H1 (cell line): ENCODE measurements at regions not wholly inside any gene's neighbourhood (a gene's known extent, or its start where the extent isn't known, plus 50 kb on each side); places are given as distances from the start of the nearest gene placed in this dataset.
A peak's percentile ranks its signal among the peaks of the same experiment; 100 is the strongest.
"Not testable (repeated sequence)": the region's sequence is repeated elsewhere in the genome, so short reads cannot be mapped to it uniquely, and the experiment has no call there.

ENCODE experiments used
- CTCF ChIA-PET: fragments of 300-600 bp; sonication (Branson Sonifier 250); formaldehyde crosslinking; loops from one replicate; lab custom pipeline; 2021; ENCODE audit not compliant: partially characterized antibody; lab: Charles Lee
- POLR2A ChIA-PET: fragments of 300-600 bp; sonication (Branson Sonifier 250); formaldehyde crosslinking; loops from one replicate; lab custom pipeline; 2021; ENCODE audit warnings: inconsistent platforms; ENCODE audit not compliant: partially characterized antibody; lab: Charles Lee
- DNase-seq, 2 experiments: peaks; one replicate each; pipeline versions ENCODE4 v3.0.0 to v3.0.0-alpha.2; 2010 to 2022; ENCODE audit warnings: low spot score in 2 of 2, low read depth in 1 of 2, mixed read lengths in 1 of 2
- FAIRE-seq: peaks from 2 replicates; lab custom pipeline; 2011; peaks lifted over from hg19 to GRCh38; lab: Jason Lieb, UNC
- H2AFZ ChIP-seq: 2 replicates; pipeline ENCODE4 v1.8.1; 2012; ENCODE audit warnings: low read length, inconsistent platforms
- H2AK5ac ChIP-seq: 2 replicates; pipeline ENCODE4 v1.6.1; 2013; ENCODE audit warnings: low read depth, low read length
- H2BK120ac ChIP-seq: replicated peaks from 2 replicates; pipeline ENCODE3; 2013; ENCODE audit warnings: low read depth, low read length, inconsistent platforms
- H2BK12ac ChIP-seq: 2 replicates; pipeline ENCODE4 v1.6.1; 2013; ENCODE audit warnings: low read depth, low read length
- H2BK15ac ChIP-seq: 2 replicates; pipeline ENCODE4 v1.6.1; 2013; ENCODE audit warnings: low read length
- H2BK20ac ChIP-seq: 2 replicates; pipeline ENCODE4 v1.6.1; 2013; ENCODE audit warnings: low read length
- H2BK5ac ChIP-seq: 2 replicates; pipeline ENCODE4 v1.6.1; 2013; ENCODE audit warnings: low read depth, low read length
- H3K14ac ChIP-seq: 2 replicates; pipeline ENCODE4 v1.6.1; 2013; ENCODE audit warnings: inconsistent platforms; ENCODE audit not compliant: insufficient read length
- H3K18ac ChIP-seq: 2 replicates; pipeline ENCODE4 v1.6.1; 2013; ENCODE audit warnings: low read length; ENCODE audit errors: extremely low read depth
- H3K23ac ChIP-seq: 2 replicates; pipeline ENCODE4 v1.6.1; 2013; ENCODE audit warnings: inconsistent platforms; ENCODE audit not compliant: insufficient read length
- H3K23me2 ChIP-seq: 2 replicates; pipeline ENCODE4 v1.6.1; 2013; ENCODE audit warnings: low read depth, low read length
- H3K27ac ChIP-seq: 2 replicates; pipeline ENCODE4 v1.6.1; 2011; ENCODE audit warnings: low read depth, low read length, inconsistent platforms
- H3K27me3 ChIP-seq, 4 experiments: replicated peaks in 1 of 4; 1 replicate in 1 of 4; 2 replicates in 3 of 4; pipeline versions ENCODE4 v1.6.1 to v1.8.1; 2011 to 2013; ENCODE audit warnings: low read length in 3 of 4, mild to moderate bottlenecking in 3 of 4, inconsistent platforms in 2 of 4, mixed read lengths in 2 of 4, moderate library complexity in 1 of 4; ENCODE audit not compliant: control insufficient read depth in 3 of 4, insufficient read depth in 3 of 4; ENCODE audit errors: extremely low read depth in 1 of 4
- H3K36me3 ChIP-seq, 4 experiments: 2 replicates each; pipeline versions ENCODE4 v1.6.1 to v1.8.1; 2011 to 2013; ENCODE audit warnings: mild to moderate bottlenecking in 4 of 4, low read length in 3 of 4, moderate library complexity in 2 of 4, control low read depth in 1 of 4, inconsistent platforms in 1 of 4; ENCODE audit not compliant: insufficient read depth in 4 of 4, control insufficient read depth in 2 of 4
- H3K4ac ChIP-seq: replicated peaks from 2 replicates; pipeline ENCODE3; 2013; ENCODE audit warnings: low read length, low read depth, mixed read lengths, inconsistent platforms; ENCODE audit not compliant: insufficient read length
- H3K4me1 ChIP-seq, 4 experiments: replicated peaks in 1 of 4; 1 replicate in 1 of 4; 2 replicates in 3 of 4; pipeline versions ENCODE4 v1.6.1 to v1.8.1; 2011 to 2013; ENCODE audit warnings: low read length in 3 of 4, inconsistent platforms in 2 of 4, mixed read lengths in 1 of 4; ENCODE audit not compliant: insufficient read depth in 4 of 4, control insufficient read depth in 3 of 4
- H3K4me2 ChIP-seq, 2 experiments: 2 replicates each; pipeline versions ENCODE4 v1.6.1 to v1.8.1; 2011 to 2013; ENCODE audit warnings: low read depth in 2 of 2, low read length in 2 of 2, control low read depth in 1 of 2, inconsistent platforms in 1 of 2, mild to moderate bottlenecking in 1 of 2; ENCODE audit not compliant: insufficient read depth in 1 of 2
- H3K4me3 ChIP-seq, 4 experiments: fragments of 200-600, 300-600 bp in 1 of 4; sonication (generic), shearing (Covaris generic), sonication (Bioruptor Twin) in 1 of 4; 2 replicates each; pipeline versions ENCODE4 v1.5.1 to v1.8.1; 2011 to 2016; ENCODE audit warnings: low read length in 4 of 4, low read depth in 3 of 4, control low read depth in 2 of 4, inconsistent platforms in 2 of 4, mild to moderate bottlenecking in 2 of 4, mixed read lengths in 1 of 4, moderate library complexity in 1 of 4; ENCODE audit not compliant: insufficient read depth in 2 of 4; ENCODE audit errors: extremely low read depth in 1 of 4
- H3K56ac ChIP-seq: replicated peaks from 2 replicates; pipeline ENCODE3; 2013; ENCODE audit warnings: low read depth, mild to moderate bottlenecking, mixed read lengths, low read length, inconsistent platforms; ENCODE audit not compliant: insufficient read length
- H3K79me1 ChIP-seq: 2 replicates; pipeline ENCODE4 v1.6.1; 2013; ENCODE audit warnings: low read depth, low read length, control low read depth
- H3K79me2 ChIP-seq, 2 experiments: 2 replicates each; pipeline versions ENCODE4 v1.6.1 to v1.8.1; 2012 to 2013; ENCODE audit warnings: low read length in 2 of 2, mild to moderate bottlenecking in 2 of 2, inconsistent platforms in 1 of 2; ENCODE audit not compliant: insufficient read depth in 2 of 2, control insufficient read depth in 1 of 2
- H3K9ac ChIP-seq, 4 experiments: replicated peaks in 1 of 4; 1 replicate in 1 of 4; 2 replicates in 3 of 4; pipeline versions ENCODE4 v1.6.1 to v1.8.1; 2011 to 2013; ENCODE audit warnings: low read depth in 3 of 4, low read length in 3 of 4, control low read depth in 2 of 4, mild to moderate bottlenecking in 2 of 4, moderate library complexity in 2 of 4, inconsistent platforms in 1 of 4; ENCODE audit errors: extremely low read depth in 1 of 4
- H3K9me3 ChIP-seq, 2 experiments: 2 replicates each; pipeline versions ENCODE4 v1.6.1 to v1.8.1; 2012 to 2013; ENCODE audit warnings: mild to moderate bottlenecking in 2 of 2, moderate library complexity in 2 of 2, control low read depth in 1 of 2, inconsistent platforms in 1 of 2, low read depth in 1 of 2, low read length in 1 of 2, mixed read lengths in 1 of 2; ENCODE audit not compliant: insufficient read depth in 2 of 2
- H4K20me1 ChIP-seq, 2 experiments: replicated peaks in 1 of 2; 2 replicates each; pipeline versions ENCODE3 to v1.8.1; 2011 to 2013; ENCODE audit warnings: inconsistent platforms in 2 of 2, low read length in 2 of 2, mild to moderate bottlenecking in 1 of 2; ENCODE audit not compliant: insufficient read depth in 2 of 2, control insufficient read depth in 1 of 2
- H4K5ac ChIP-seq: 2 replicates; pipeline ENCODE4 v1.6.1; 2013; ENCODE audit warnings: low read length, low read depth, mixed read lengths, inconsistent platforms; ENCODE audit not compliant: insufficient read length
- H4K8ac ChIP-seq: 2 replicates; pipeline ENCODE4 v1.8.0; 2013; ENCODE audit warnings: mild to moderate bottlenecking, moderate library complexity, low read length, inconsistent platforms; ENCODE audit not compliant: insufficient read depth; ENCODE audit errors: extremely low read depth
- H4K91ac ChIP-seq: replicated peaks from 2 replicates; pipeline ENCODE3; 2013; ENCODE audit warnings: low read length, mixed read lengths, inconsistent platforms; ENCODE audit not compliant: insufficient read length
- WGBS, 2 experiments: shearing (Covaris generic) in 1 of 2; methylation state at CpG; one replicate each; pipeline versions ENCODE4 v1.1.6 to v1.1.7; 2013 to 2015; ENCODE audit warnings: low lambda C conversion rate in 2 of 2, mixed read lengths in 2 of 2, inconsistent platforms in 1 of 2, low coverage in 1 of 2, missing lambda C conversion rate in 1 of 2; ENCODE audit not compliant: insufficient replicate concordance in 2 of 2, insufficient coverage in 1 of 2, insufficient read length in 1 of 2; ENCODE audit errors: extremely low coverage in 1 of 2, missing lambda C conversion rate in 1 of 2; 5-methylcytosine and 5-hydroxymethylcytosine counted together

GRCh38 chr2:132324005-132324404, 92.6 kb upstream of the GPR39 start:
- H3K9me3 ChIP-seq, H3K4me3 ChIP-seq, CTCF ChIA-PET, H2BK120ac ChIP-seq, H3K79me1 ChIP-seq, H3K4me2 ChIP-seq, H2BK15ac ChIP-seq, H2BK20ac ChIP-seq, DNase-seq, H4K20me1 ChIP-seq, H2BK5ac ChIP-seq, H3K23ac ChIP-seq, H3K18ac ChIP-seq, H3K14ac ChIP-seq, H3K27ac ChIP-seq, H3K79me2 ChIP-seq, H4K8ac ChIP-seq, H3K9ac ChIP-seq, POLR2A ChIA-PET, H3K23me2 ChIP-seq, H2AFZ ChIP-seq, H3K27me3 ChIP-seq, H3K36me3 ChIP-seq, H4K5ac ChIP-seq, H2AK5ac ChIP-seq, H3K4me1 ChIP-seq, H3K4ac ChIP-seq, H2BK12ac ChIP-seq, FAIRE-seq, H3K56ac ChIP-seq, H4K91ac ChIP-seq: not testable (repeated sequence)
- WGBS, 2 experiments = 85% methylated on average over 1 of the region's 1 CpG; no CpG with 5 or more reads in 1 of the 2 experiments

- CTCF ChIA-PET, H2BK120ac ChIP-seq, H3K79me1 ChIP-seq, DNase-seq, H3K27ac ChIP-seq, H2BK5ac ChIP-seq, H3K79me2 ChIP-seq, H3K14ac ChIP-seq, H3K9ac ChIP-seq, H2BK15ac ChIP-seq, H2AK5ac ChIP-seq, H3K4me3 ChIP-seq, H3K23ac ChIP-seq, H3K18ac ChIP-seq, H2BK20ac ChIP-seq, H3K56ac ChIP-seq, H3K23me2 ChIP-seq, H3K9me3 ChIP-seq, H4K8ac ChIP-seq, H3K36me3 ChIP-seq, H4K5ac ChIP-seq, H2BK12ac ChIP-seq, H3K4me2 ChIP-seq, H3K27me3 ChIP-seq, H4K20me1 ChIP-seq, H2AFZ ChIP-seq, H3K4me1 ChIP-seq, H3K4ac ChIP-seq, H4K91ac ChIP-seq, POLR2A ChIA-PET: not testable (repeated sequence)
- peak; percentile 32 for FAIRE-seq
- 87% methylated on average over 16 of the region's 28 CpGs; no CpG with 5 or more reads in 1 of the 2 experiments for WGBS, 2 experiments
Measured at GRCh38 chr2:132332345-132333033, 84.1 kb upstream of the GPR39 start.
